Left hindlimb (tissue), 1 donor: ENCODE measurements at regions not wholly inside any gene's neighbourhood (a gene's known extent, or its start where the extent isn't known, plus 50 kb on each side); places are given as distances from the start of the nearest gene placed in this dataset.
"Not testable (repeated sequence)": the region's sequence is repeated elsewhere in the genome, so short reads cannot be mapped to it uniquely, and the experiment has no call there.

Source experiments
- DNase-seq: peaks from one replicate; pipeline ENCODE4 v3.0.0-alpha.2; 2018

- no peak for DNase-seq
Measured at GRCh38 chr16:72590151-72590937, 418.4 kb upstream of the PMFBP1 start.

GRCh38 chr16:72588551-72588950 lies 416.6 kb upstream of the PMFBP1 start:
- DNase-seq: no peak

GRCh38 chr16:72578061-72578460 lies 406.1 kb upstream of the PMFBP1 start:
- DNase-seq: not testable (repeated sequence)

GRCh38 chr16:72576189-72576588 lies 404.2 kb upstream of the PMFBP1 start:
- no peak for DNase-seq

GRCh38 chr16:72569677-72570076 lies 397.7 kb upstream of the PMFBP1 start:
- DNase-seq: no peak

DNA sequence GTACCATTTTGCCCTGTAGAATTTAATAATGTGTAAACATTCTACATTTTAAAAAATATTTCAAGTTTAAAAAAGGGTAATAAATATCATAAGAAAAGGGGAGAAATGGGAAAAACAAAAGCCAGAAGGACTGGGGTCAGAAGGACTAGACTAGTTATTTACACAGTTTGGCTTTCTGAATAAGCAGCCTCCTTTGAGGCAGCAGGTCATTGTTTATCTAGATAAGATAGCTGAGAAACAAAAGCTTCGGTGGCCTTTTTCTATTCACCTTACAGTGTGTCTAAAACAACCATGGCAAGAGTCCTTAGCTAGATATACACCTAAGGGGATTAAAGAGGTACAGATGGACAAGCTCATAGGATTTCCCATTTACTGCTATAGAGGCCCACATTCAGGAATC lies 396.5 kb upstream of the PMFBP1 start:
- no peak for DNase-seq

- no peak for DNase-seq
Measured at GRCh38 chr16:72566174-72566573, 394.2 kb upstream of the PMFBP1 start.

- DNase-seq: no peak
Measured at GRCh38 chr16:72565106-72565505, 393.2 kb upstream of the PMFBP1 start.

- no peak for DNase-seq
Measured at GRCh38 chr16:72560617-72561016, 388.7 kb upstream of the PMFBP1 start.

DNA sequence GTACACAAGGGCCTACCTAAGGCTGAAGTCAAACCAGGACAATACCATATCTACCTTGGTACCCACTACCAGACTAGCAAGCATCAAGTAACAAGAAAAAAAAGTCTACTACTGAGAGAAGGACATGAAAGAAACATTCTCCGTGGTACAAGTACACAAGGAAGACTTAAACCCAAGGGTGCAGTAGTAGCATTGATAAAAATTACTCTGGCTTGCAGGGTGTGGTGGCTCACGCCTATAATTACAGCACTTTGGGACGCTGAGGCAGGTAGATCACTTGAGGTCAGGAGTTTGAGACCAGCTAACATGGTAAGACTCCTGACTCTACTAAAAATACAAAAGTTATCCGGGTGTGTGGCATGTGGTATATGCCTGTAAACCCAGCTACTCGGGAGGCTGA lies 386.5 kb upstream of the PMFBP1 start:
- no peak for DNase-seq

DNA sequence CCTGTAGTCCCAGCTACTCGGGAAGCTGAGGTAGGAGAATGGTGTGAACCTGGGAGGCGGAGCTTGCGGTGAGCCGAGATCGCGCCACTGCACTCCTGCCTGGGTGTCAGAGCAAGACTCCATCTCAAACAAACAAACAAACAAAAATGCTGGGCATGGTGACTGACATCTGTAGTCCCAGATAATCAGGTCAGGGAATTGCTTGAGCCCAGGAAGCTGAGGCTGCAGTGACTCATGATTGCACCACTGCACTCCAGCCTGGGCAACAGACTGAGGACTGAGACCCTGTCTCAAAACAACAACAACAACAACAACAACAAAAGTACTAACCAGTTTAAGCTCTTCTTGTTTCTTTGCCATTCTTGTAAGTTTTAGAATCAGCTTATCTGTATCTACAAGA lies 383.0 kb upstream of the PMFBP1 start:
- DNase-seq: no peak

DNA sequence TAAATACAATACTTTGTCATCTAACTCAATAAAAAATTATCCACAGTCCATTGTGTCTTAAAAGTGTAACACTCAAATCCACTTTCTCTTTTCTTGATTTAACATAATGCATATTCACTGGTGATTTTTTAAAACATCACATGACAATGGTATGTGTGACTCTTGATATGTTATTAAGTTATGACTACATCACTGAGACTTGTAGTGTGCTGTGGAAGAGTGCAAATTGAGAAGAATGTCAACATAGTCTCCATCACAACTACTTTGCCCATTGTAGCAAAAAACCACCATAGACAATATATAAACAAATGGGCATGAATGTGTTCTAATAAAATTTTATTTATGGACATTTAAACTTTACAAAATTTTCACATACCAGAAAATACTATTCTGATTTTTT lies 380.7 kb upstream of the PMFBP1 start:
- DNase-seq: no peak

- DNase-seq: no peak
Measured at GRCh38 chr16:72551649-72552048, 379.7 kb upstream of the PMFBP1 start.

GRCh38 chr16:72549878-72550277 lies 377.9 kb upstream of the PMFBP1 start:
- no peak for DNase-seq

DNA sequence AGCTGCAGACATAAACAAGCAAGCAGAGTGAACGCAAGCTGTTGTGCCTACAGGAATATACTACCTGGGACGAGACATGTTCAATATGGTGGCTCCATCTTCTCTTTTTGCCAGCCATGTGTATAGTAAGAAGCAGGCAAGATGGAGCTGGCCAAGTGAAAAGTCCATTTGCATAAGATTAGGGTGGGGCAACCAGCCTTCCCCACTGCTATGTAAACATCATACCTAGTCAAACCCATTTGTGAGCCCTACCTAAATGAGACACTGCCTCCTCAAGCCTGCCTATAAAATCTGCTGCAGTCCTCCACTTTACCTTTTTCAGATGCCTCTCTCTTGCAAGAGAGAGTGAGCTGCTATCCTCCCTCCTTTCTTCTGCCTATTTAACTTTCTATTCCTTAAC lies 370.1 kb upstream of the PMFBP1 start:
- no peak for DNase-seq

DNA sequence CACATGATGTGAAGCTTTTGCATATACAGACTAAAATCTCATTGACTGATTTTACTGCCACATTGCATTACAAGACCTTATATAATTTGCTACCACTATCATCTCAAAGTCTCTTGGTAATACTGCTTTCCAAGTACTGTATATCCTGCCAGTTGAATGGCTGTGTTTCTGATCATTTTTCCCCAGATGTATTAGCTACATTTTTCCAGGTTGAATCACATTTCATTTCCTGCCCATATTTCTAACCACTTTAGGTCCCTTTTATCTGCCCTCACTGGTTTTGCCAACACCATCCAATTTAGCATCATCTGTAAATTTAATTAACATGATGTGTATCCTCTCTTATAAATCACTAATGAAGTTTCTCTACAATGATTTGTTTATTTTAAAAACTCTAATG lies 365.7 kb upstream of the PMFBP1 start:
- no peak for DNase-seq

GRCh38 chr16:72536723-72537435 lies 364.9 kb upstream of the PMFBP1 start:
- DNase-seq: no peak

- DNase-seq: no peak
Measured at GRCh38 chr16:72532906-72533410, 361.0 kb upstream of the PMFBP1 start.

DNA sequence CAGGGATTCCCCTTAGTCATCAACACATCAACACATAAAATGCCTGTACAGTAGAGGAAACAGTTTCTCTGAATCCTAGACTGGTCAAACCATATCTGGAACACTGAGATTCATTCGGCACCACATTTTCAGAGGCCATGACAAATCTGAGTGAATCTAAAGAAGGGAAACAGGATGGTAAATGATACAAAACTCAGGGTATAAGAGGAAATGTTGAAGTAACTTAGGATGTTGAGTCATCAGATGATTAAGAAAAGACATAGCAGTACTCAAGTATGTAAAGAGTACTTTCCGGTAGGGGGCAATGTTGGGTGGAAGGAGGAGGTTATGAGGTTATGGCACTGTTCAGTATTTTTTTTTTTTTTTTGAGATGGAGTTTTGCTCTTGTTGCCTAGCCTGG lies 358.5 kb upstream of the PMFBP1 start:
- no peak for DNase-seq

GRCh38 chr16:72523087-72523486 lies 351.1 kb upstream of the PMFBP1 start:
- DNase-seq: no peak

DNA sequence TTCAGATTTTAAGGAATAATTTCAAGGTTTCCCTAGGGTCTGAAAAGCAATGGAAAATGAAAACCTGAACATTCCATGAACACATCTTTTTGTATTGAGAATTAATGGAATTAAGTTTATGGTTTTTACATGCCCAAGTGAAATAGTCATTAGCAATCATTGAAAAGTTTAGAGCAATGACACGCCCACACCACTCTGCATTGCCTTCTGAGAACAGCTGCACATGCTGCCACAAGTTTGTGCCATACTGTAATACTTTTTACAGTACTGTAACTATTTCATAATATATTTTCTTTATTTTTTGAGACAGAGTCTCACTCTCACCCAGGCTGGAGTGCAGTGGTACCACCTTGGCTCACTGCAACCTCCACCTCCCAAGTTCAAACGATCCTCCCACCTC lies 345.2 kb upstream of the PMFBP1 start:
- DNase-seq: no peak

GRCh38 chr16:72511171-72511570 lies 339.2 kb upstream of the PMFBP1 start:
- no peak for DNase-seq

GRCh38 chr16:72508191-72508590 lies 336.2 kb upstream of the PMFBP1 start:
- no peak for DNase-seq

DNA sequence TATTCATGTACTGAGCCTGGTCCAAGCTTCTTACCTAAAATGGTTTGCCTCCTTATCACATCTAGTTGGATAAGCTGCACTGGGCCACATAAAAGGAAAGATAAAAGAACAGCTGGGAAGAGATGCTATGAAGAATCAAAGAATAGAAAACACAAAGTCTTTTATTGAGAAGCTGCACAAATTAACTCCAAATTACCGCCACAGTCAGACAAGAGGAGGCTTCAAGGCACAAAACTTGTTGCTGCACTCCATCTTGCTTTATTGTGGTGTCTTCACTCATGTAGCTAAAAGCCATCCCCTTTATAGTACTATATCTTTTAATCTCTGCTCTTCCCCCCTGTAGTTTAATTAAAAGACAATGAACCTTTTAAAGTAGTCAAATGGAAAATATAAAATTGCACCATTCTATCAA lies 330.6 kb upstream of the PMFBP1 start:
- no peak for DNase-seq
